B cell (primary cell): ENCODE measurements at regions not wholly inside any gene's neighbourhood (a gene's known extent, or its start where the extent isn't known, plus 50 kb on each side); places are given as distances from the start of the nearest gene placed in this dataset.

ENCODE experiments used
- ATAC-seq: fragments of 200-7000 bp; cut with Tn5 transposase; one replicate; pipeline ENCODE4 v1.10.0; 2021; ENCODE audit warnings: low read depth, mild to moderate bottlenecking, moderate number of reproducible peaks, moderate library complexity
- CTCF ChIA-PET: fragments of 350-600 bp; sonication (Branson Sonifier 250); formaldehyde crosslinking; loops from one replicate; lab custom pipeline; 2021; ENCODE audit warnings: antibody characterized with exemption, inconsistent platforms; lab: Charles Lee
- POLR2A ChIA-PET: fragments of 350-600 bp; sonication (Branson Sonifier 250); formaldehyde crosslinking; loops from one replicate; lab custom pipeline; 2021; ENCODE audit warnings: antibody characterized with exemption; lab: Charles Lee
- DNase-seq: peaks from one replicate; pipeline ENCODE4 v3.0.0; 2013
- H2AFZ ChIP-seq: 2 replicates; pipeline ENCODE4 v1.6.1; 2012; ENCODE audit warnings: mild to moderate bottlenecking, low read depth, low read length; ENCODE audit not compliant: insufficient read depth, poor library complexity, severe bottlenecking
- H3K27ac ChIP-seq, 2 donors: 1 replicate in 1 of 2; 2 replicates in 1 of 2; pipeline ENCODE4 v1.5.1; 2012 to 2013; ENCODE audit warnings: low read length in 2 of 2, mild to moderate bottlenecking in 2 of 2, moderate library complexity in 1 of 2
- H3K27me3 ChIP-seq, 4 experiments: fragments of 200-600 bp in 1 of 4; sonication (generic) in 1 of 4; replicated peaks in 1 of 4; 1 replicate in 2 of 4; 2 replicates in 2 of 4; pipeline versions ENCODE4 v1.6.1 to v1.7.0; 2013 to 2016; ENCODE audit warnings: low read length in 3 of 4, mild to moderate bottlenecking in 2 of 4, mixed read lengths in 1 of 4, moderate library complexity in 1 of 4; ENCODE audit not compliant: insufficient read depth in 4 of 4, control insufficient read depth in 3 of 4; ENCODE audit errors: control extremely low read depth in 1 of 4
- H3K36me3 ChIP-seq, 2 experiments: replicated peaks in 1 of 2; 1 replicate in 1 of 2; 2 replicates in 1 of 2; pipeline versions ENCODE4 v1.6.1 to v1.7.1; 2013; ENCODE audit warnings: low read length in 1 of 2; ENCODE audit not compliant: insufficient read depth in 2 of 2, control insufficient read depth in 1 of 2; ENCODE audit errors: control extremely low read depth in 1 of 2, extremely low read depth in 1 of 2
- H3K4me1 ChIP-seq, 2 donors: fragments of 200-600 bp in 1 of 2; sonication (generic) in 1 of 2; 1 replicate in 1 of 2; 2 replicates in 1 of 2; pipeline versions ENCODE4 v1.5.1 to v1.6.1; 2013 to 2017; ENCODE audit warnings: low read length in 2 of 2; ENCODE audit not compliant: control insufficient read depth in 2 of 2, insufficient read depth in 2 of 2
- H3K4me2 ChIP-seq: replicated peaks from 2 replicates; pipeline ENCODE3; 2012; ENCODE audit warnings: mild to moderate bottlenecking, low read depth, low read length; ENCODE audit not compliant: poor library complexity, severe bottlenecking
- H3K4me3 ChIP-seq, 5 experiments: fragments of 200-600 bp in 1 of 5; sonication (generic) in 1 of 5; 1 replicate in 3 of 5; 2 replicates in 2 of 5; pipeline versions ENCODE4 v1.5.1 to v1.7.0; 2011 to 2016; ENCODE audit warnings: low read length in 4 of 5, mild to moderate bottlenecking in 4 of 5, low read depth in 2 of 5, control low read depth in 1 of 5, moderate library complexity in 1 of 5; ENCODE audit not compliant: insufficient read depth in 1 of 5; ENCODE audit errors: control extremely low read depth in 1 of 5, extremely low read depth in 1 of 5
- H3K79me2 ChIP-seq: fragments of 200-600 bp; sonication (generic); one replicate; pipeline ENCODE4 v1.6.0; 2016; ENCODE audit warnings: low read length; ENCODE audit not compliant: control insufficient read depth, insufficient read depth
- H3K9ac ChIP-seq: fragments of 200-600 bp; sonication (generic); 2 replicates; pipeline ENCODE4 v1.6.1; 2017; ENCODE audit warnings: mild to moderate bottlenecking, low read length, moderate library complexity
- H3K9me3 ChIP-seq, 3 donors: one replicate each; pipeline versions ENCODE4 v1.6.1 to v1.7.1; 2013; ENCODE audit warnings: low read length in 2 of 3; ENCODE audit not compliant: control insufficient read depth in 2 of 3, insufficient read depth in 1 of 3; ENCODE audit errors: control extremely low read depth in 1 of 3
- H4K20me1 ChIP-seq: 2 replicates; pipeline ENCODE4 v1.6.0; 2012; ENCODE audit warnings: mild to moderate bottlenecking, low read length; ENCODE audit not compliant: insufficient read depth, control insufficient read depth, poor library complexity, severe bottlenecking
- H3K27ac Mint-ChIP-seq: one replicate; pipeline ENCODE4 v1.8.0; 2021; ENCODE audit warnings: mixed read lengths
- H3K27me3 Mint-ChIP-seq: one replicate; pipeline ENCODE4 v1.8.0; 2021; ENCODE audit warnings: mixed read lengths
- H3K4me1 Mint-ChIP-seq: one replicate; pipeline ENCODE4 v1.8.0; 2021; ENCODE audit warnings: mixed read lengths
- H3K4me3 Mint-ChIP-seq: one replicate; pipeline ENCODE4 v1.8.0; 2021; ENCODE audit warnings: mixed read lengths
- H3K9me3 Mint-ChIP-seq: one replicate; pipeline ENCODE4 v1.8.0; 2022; ENCODE audit warnings: mixed read lengths; ENCODE audit not compliant: insufficient read depth
- CTCF ChIP-seq: fragments of 200-600 bp; IDR thresholded peaks from one replicate; pipeline ENCODE4 v1.8.0; 2022; ENCODE audit warnings: antibody characterized with exemption, mild to moderate bottlenecking
- EZH2 ChIP-seq: IDR thresholded peaks from 2 replicates; pipeline ENCODE4 v1.6.1; 2012; ENCODE audit warnings: borderline replicate concordance, low read depth, mild to moderate bottlenecking, moderate library complexity, low read length; ENCODE audit not compliant: insufficient read depth, poor library complexity, severe bottlenecking
- WGBS: methylation state at CpG from one replicate; pipeline ENCODE4 v1.1.5; 2013; ENCODE audit warnings: missing lambda C conversion rate; ENCODE audit not compliant: insufficient coverage; 5-methylcytosine and 5-hydroxymethylcytosine counted together
- intact Hi-C: fragments of 100-400 bp; cut with micrococcal nuclease; formaldehyde crosslinking; loops from one replicate; pipeline ENCODE4 v1.10.0; 2022

GRCh38 chr9:84600739-84601138 is 68.8 kb upstream of the NTRK2 start:
- H3K79me2 ChIP-seq: no peaks in the 10 kb centered on the region
- Mint-ChIP-seq H3K4me3 (no peak overlapping the region), H3K27me3 (no peaks in the 10 kb centered on the region), H3K27ac (no peak overlapping the region), H3K9me3 (peaks cover 5% of the 10 kb centered on the region), H3K4me1 (peaks cover 4% of the 10 kb centered on the region)
- ChIA-PET POLR2A (no interaction called here), CTCF (no interaction called here)
- no peak overlapping the region for H3K4me2 ChIP-seq
- no peak overlapping the region for H3K4me3 ChIP-seq
- intact Hi-C loops: no loop called here
- TF ChIP-seq EZH2 (no peak), CTCF (no peak)
- no peaks in the 10 kb centered on the region for H3K4me1 ChIP-seq
- no peak for DNase-seq
- no peak for ATAC-seq
- no peak overlapping the region for H3K9ac ChIP-seq
- WGBS: 73% methylated on average over 2 of the region's 4 CpGs
- H3K27me3 ChIP-seq: no peaks in the 10 kb centered on the region
- H4K20me1 ChIP-seq: no peaks in the 10 kb centered on the region
- H2AFZ ChIP-seq: no peak overlapping the region
- H3K9me3 ChIP-seq: peaks cover 0 to 5% (median 0%) of the 10 kb centered on the region in 3 donors
- H3K36me3 ChIP-seq: no peaks in the 10 kb centered on the region
- H3K27ac ChIP-seq: no peak overlapping the region

DNA sequence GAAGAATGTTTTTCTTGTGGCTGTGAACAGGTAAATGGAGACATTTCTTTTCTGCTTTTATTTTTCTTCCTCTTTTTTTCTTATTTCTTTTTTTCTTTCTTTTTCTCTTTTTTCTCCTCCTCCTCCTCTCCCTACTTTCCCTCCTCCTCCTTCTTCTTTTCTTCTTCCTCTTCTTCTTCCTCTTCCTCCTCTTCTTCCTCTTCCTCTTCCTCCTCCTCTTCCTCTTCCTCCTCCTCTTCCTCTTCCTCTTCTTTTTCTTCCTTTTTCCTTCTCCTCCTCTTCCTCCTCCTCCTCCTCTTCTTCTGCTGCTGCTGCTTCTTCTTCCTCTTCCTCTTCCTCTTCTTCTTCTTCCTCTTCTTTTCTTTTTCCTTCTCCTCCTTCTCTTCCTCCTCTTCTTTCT is 65.3 kb upstream of the NTRK2 start:
- no peak for DNase-seq
- Histone ChIP-seq H3K36me3 (no peaks in the 10 kb centered on the region), H3K27me3 (no peaks in the 10 kb centered on the region), H3K4me3 (no peak overlapping the region), H2AFZ (no peak overlapping the region), H3K27ac (no peak overlapping the region), H3K9ac (no peak overlapping the region), H4K20me1 (no peaks in the 10 kb centered on the region), H3K4me2 (no peak overlapping the region), H3K4me1 (no peaks in the 10 kb centered on the region), H3K9me3 (peaks cover 0 to 5% (median 0%) of the 10 kb centered on the region in 3 donors), H3K79me2 (no peaks in the 10 kb centered on the region)
- no peaks in the 10 kb centered on the region for H3K27me3 Mint-ChIP-seq
- H3K27ac Mint-ChIP-seq: no peak overlapping the region
- intact Hi-C loops: no loop called here
- H3K4me1 Mint-ChIP-seq: no peaks in the 10 kb centered on the region
- TF ChIP-seq CTCF: peak; percentile 17
- no peak for TF ChIP-seq EZH2
- no peak overlapping the region for H3K4me3 Mint-ChIP-seq
- ATAC-seq: no peak
- ChIA-PET CTCF (no interaction called here), POLR2A (no interaction called here)
- no peaks in the 10 kb centered on the region for H3K9me3 Mint-ChIP-seq
